Caki2 (cell line): ENCODE measurements at regions not wholly inside any gene's neighbourhood (a gene's known extent, or its start where the extent isn't known, plus 50 kb on each side); places are given as distances from the start of the nearest gene placed in this dataset.

Experiments used
- DNase-seq: peaks from one replicate; pipeline ENCODE4 v3.0.0-alpha.2; 2015; ENCODE audit warnings: low read depth
- in situ Hi-C: cut with HindIII; loops from 2 replicates; pipeline ENCODE4 v1.10.0; 2016; ENCODE audit warnings: low sequenced_read_pairs, low pct_unique_long_range_greater_than_20kb, mixed read lengths

- in situ Hi-C loops, result no loop called here
- no peak for DNase-seq
Observed at GRCh38 chr12:42789808-42790760, 200.5 kb upstream of the PRICKLE1 start.

- no peak for DNase-seq
- in situ Hi-C loops, result no loop called here
Observed at GRCh38 chr12:42786400-42787148, 197.0 kb upstream of the PRICKLE1 start.

GRCh38 chr12:42785944-42786343, 196.4 kb upstream of the PRICKLE1 start:
- no peak for DNase-seq
- in situ Hi-C loops, result no loop called here

GRCh38 chr12:42780671-42781070, 191.1 kb upstream of the PRICKLE1 start:
- DNase-seq, result no peak
- in situ Hi-C loops, result no loop called here

GRCh38 chr12:42779186-42779859, 189.8 kb upstream of the PRICKLE1 start:
- in situ Hi-C loops, result no loop called here
- DNase-seq, result no peak

- in situ Hi-C loops, result no loop called here
- DNase-seq, result no peak
Observed at GRCh38 chr12:42776396-42776795, 186.8 kb upstream of the PRICKLE1 start.

- DNase-seq, result no peak
- in situ Hi-C loops, result no loop called here
Observed at GRCh38 chr12:42774238-42774637, 184.7 kb upstream of the PRICKLE1 start.

GRCh38 chr12:42770261-42770660, 180.7 kb upstream of the PRICKLE1 start:
- in situ Hi-C loops, result no loop called here
- DNase-seq, result no peak

- in situ Hi-C loops, result no loop called here
- no peak for DNase-seq
Observed at GRCh38 chr12:42769455-42769854, 179.9 kb upstream of the PRICKLE1 start.

GRCh38 chr12:42767998-42768397, 178.5 kb upstream of the PRICKLE1 start:
- in situ Hi-C loops, result no loop called here
- DNase-seq, result no peak

GRCh38 chr12:42767326-42767954, 177.9 kb upstream of the PRICKLE1 start:
- in situ Hi-C loops, result no loop called here
- DNase-seq, result no peak

GRCh38 chr12:42766754-42767153, 177.2 kb upstream of the PRICKLE1 start:
- in situ Hi-C loops, result no loop called here
- DNase-seq, result no peak

GRCh38 chr12:42766026-42766425, 176.5 kb upstream of the PRICKLE1 start:
- no peak for DNase-seq
- in situ Hi-C loops, result no loop called here

GRCh38 chr12:42763682-42764081, 174.1 kb upstream of the PRICKLE1 start:
- in situ Hi-C loops, result no loop called here
- no peak for DNase-seq

GRCh38 chr12:42762395-42762925, 172.9 kb upstream of the PRICKLE1 start:
- no peak for DNase-seq

GRCh38 chr12:42761601-42762350, 172.2 kb upstream of the PRICKLE1 start:
- in situ Hi-C loops, result no loop called here
- DNase-seq, result no peak

More at GRCh38 chr12:42762395-42762925, 172.9 kb upstream of the PRICKLE1 start:
- in situ Hi-C loops, result no loop called here

- no peak for DNase-seq
- in situ Hi-C loops, result no loop called here
Observed at GRCh38 chr12:42761086-42761485, 171.5 kb upstream of the PRICKLE1 start.
